Mesothelial cell of epicardium (in vitro differentiated cells): ENCODE measurements at regions not wholly inside any gene's neighbourhood (a gene's known extent, or its start where the extent isn't known, plus 50 kb on each side); places are given as distances from the start of the nearest gene placed in this dataset.

Source experiments
- DNase-seq, 2 experiments: peaks; one replicate each; pipeline ENCODE4 v3.0.0; 2021; ENCODE audit warnings: low spot score in 2 of 2; ENCODE audit not compliant: unreplicated experiment in 2 of 2
- H3K27ac Mint-ChIP-seq: 2 replicates; pipeline ENCODE4 v1.8.0; 2021; ENCODE audit warnings: mixed read lengths
- H3K27me3 Mint-ChIP-seq: 2 replicates; pipeline ENCODE4 v1.8.0; 2021; ENCODE audit warnings: low read depth, mixed read lengths
- H3K36me3 Mint-ChIP-seq: 2 replicates; pipeline ENCODE4 v1.8.0; 2021; ENCODE audit warnings: mixed read lengths
- H3K4me1 Mint-ChIP-seq: 2 replicates; pipeline ENCODE4 v1.8.0; 2021; ENCODE audit warnings: mixed read lengths
- H3K4me3 Mint-ChIP-seq: 2 replicates; pipeline ENCODE4 v1.8.0; 2021; ENCODE audit warnings: mild to moderate bottlenecking, moderate library complexity, mixed read lengths
- H3K9me3 Mint-ChIP-seq: 2 replicates; pipeline ENCODE4 v1.8.0; 2021; ENCODE audit warnings: mixed read lengths
- TF ChIP-seq, protein P1 (sequence below): fragments of 200-600 bp; sonication (generic); IDR thresholded peaks from one replicate; pipeline ENCODE4 v1.5.0; 2021; ENCODE audit warnings: antibody characterized with exemption; ENCODE audit not compliant: unreplicated experiment

DNA sequence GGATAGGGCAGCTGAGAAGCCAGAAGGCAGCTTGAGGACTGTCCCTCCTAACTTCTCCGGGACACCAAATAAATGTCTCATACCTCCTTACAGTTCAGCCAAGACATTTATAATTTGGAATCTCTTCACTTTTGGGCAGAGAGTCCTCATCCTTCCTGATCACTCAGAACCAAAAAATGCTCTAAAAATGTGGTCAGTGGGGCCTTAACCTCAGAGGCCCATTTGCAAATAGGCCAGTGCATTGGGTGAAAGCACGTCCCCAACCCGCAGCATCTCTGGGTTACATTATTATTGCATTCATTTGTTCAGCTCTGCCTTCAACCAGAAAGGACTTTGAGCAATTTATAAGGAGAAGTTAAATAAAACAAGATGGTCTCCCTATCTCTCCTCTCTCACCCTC is 112.4 kb upstream of the IRX3 start:
- Mint-ChIP-seq H3K27ac (no peak overlapping the region), H3K9me3 (peaks cover 5% of the 10 kb centered on the region), H3K4me3 (no peak overlapping the region), H3K36me3 (no peaks in the 10 kb centered on the region), H3K4me1 (peaks cover 3% of the 10 kb centered on the region), H3K27me3 (peaks cover 8% of the 10 kb centered on the region)
- TF ChIP-seq, protein P1, sequence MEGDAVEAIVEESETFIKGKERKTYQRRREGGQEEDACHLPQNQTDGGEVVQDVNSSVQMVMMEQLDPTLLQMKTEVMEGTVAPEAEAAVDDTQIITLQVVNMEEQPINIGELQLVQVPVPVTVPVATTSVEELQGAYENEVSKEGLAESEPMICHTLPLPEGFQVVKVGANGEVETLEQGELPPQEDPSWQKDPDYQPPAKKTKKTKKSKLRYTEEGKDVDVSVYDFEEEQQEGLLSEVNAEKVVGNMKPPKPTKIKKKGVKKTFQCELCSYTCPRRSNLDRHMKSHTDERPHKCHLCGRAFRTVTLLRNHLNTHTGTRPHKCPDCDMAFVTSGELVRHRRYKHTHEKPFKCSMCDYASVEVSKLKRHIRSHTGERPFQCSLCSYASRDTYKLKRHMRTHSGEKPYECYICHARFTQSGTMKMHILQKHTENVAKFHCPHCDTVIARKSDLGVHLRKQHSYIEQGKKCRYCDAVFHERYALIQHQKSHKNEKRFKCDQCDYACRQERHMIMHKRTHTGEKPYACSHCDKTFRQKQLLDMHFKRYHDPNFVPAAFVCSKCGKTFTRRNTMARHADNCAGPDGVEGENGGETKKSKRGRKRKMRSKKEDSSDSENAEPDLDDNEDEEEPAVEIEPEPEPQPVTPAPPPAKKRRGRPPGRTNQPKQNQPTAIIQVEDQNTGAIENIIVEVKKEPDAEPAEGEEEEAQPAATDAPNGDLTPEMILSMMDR = no peak
- DNase-seq = no peak

DNA sequence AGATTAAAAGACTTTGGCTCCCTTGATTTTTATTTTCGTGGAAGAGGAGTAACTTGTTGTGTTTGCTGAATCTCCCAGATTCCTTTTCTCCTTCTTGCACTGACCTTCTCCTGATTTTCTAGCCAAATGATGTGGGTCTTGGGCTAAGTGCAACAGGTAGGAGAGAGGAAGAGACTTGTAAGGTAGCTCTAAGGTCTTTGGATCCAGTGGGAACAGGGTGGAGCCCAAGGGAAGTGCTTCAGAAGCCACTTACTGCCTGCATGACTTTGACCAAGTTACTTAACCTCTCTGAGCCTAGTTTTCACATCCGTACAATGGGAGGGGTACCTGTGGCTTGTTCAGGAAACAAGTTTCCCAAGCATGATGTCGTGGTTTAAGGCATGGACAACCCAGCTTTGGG is 111.3 kb upstream of the IRX3 start:
- Mint-ChIP-seq H3K4me3 (no peak overlapping the region), H3K27ac (no peak overlapping the region), H3K9me3 (peaks cover 5% of the 10 kb centered on the region), H3K27me3 (peaks cover 6% of the 10 kb centered on the region), H3K36me3 (no peaks in the 10 kb centered on the region), H3K4me1 (no peaks in the 10 kb centered on the region)
- no peak for DNase-seq
- TF ChIP-seq, protein P1 = no peak

GRCh38 chr16:54397190-54397835 is 110.7 kb upstream of the IRX3 start:
- H3K4me1 Mint-ChIP-seq = no peaks in the 10 kb centered on the region
- no peaks in the 10 kb centered on the region for H3K36me3 Mint-ChIP-seq
- no peak overlapping the region for H3K27ac Mint-ChIP-seq
- peaks cover 6% of the 10 kb centered on the region for H3K27me3 Mint-ChIP-seq
- TF ChIP-seq, protein P1 = no peak
- no peak for DNase-seq
- peaks cover 5% of the 10 kb centered on the region for H3K9me3 Mint-ChIP-seq
- no peak overlapping the region for H3K4me3 Mint-ChIP-seq

DNA sequence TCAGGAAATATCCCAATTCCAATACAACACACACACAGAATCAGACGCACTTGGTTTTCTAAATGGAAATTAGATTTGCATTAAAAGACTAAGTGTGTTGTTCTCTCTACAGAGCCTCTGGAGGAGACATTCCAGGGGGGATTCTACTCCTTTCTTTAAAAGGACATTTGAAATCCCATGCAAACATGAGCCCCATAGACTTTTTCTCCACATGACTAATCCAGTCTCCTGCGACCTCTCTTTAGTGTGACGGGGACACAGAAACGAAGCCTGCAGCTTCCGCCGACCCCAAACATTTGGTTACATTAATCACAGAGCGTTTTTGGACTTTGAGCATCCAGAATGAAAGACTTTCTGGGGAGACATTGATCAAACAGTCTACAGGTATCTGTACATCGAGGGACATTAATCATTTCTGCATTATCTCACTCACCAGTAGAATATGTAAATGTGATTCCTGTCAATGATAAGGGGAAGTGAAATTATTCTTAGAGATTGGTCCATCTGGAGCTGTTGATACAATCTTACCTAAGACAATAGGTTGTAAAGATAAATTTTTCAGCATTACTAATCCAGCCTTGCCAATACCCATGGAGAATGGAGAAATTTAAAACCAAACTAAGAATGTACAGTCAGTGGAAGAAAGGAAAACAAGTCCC is 103.4 kb upstream of the IRX3 start:
- H3K27me3 Mint-ChIP-seq = no peaks in the 10 kb centered on the region
- TF ChIP-seq, protein P1 = no peak
- no peak overlapping the region for H3K27ac Mint-ChIP-seq
- no peaks in the 10 kb centered on the region for H3K36me3 Mint-ChIP-seq
- peaks cover 11% of the 10 kb centered on the region for H3K4me1 Mint-ChIP-seq
- no peak overlapping the region for H3K4me3 Mint-ChIP-seq
- DNase-seq = no peak
- H3K9me3 Mint-ChIP-seq = peaks cover 5% of the 10 kb centered on the region

- Mint-ChIP-seq H3K9me3 (peaks cover 15% of the 10 kb centered on the region), H3K4me1 (peaks cover 9% of the 10 kb centered on the region), H3K4me3 (no peak overlapping the region), H3K27me3 (peaks cover 10% of the 10 kb centered on the region), H3K36me3 (peaks cover 6% of the 10 kb centered on the region), H3K27ac (no peak overlapping the region)
- TF ChIP-seq, protein P1 = no peak
- DNase-seq = no peak
These were observed 98.6 kb upstream of the IRX3 start for GRCh38 chr16:54385141-54385540.
